ENCODE measurements at regions not wholly inside any gene's neighbourhood (a gene's known extent, or its start where the extent isn't known, plus 50 kb on each side); places are given as distances from the start of the nearest gene placed in this dataset.

DNA sequence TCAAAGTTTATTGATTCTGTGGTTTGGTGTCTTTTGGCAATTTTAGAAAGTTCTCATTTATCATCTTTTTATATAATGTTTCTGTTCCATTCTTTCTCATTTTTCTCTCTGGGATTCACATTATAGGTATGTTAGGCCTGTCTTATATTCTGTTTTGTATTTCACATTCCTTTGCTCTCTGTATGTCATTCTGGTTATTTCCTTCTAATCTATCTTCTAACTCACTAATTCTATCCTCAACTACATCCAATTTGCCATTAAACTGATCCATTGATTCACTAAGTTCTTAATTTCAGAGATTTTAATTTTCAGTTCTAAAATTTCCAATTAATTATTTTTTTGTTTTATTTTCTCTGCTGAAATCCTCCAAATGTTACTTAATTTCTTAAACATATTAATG lies 234.8 kb downstream of the FOXD2 start:
- no peaks in the 10 kb centered on the region for H3K4me1 ChIP-seq (ENCODE audit: insufficient read depth, low read length)
- no peak overlapping the region for H3K4me3 ChIP-seq (ENCODE audit: low read length in 2 of 2)
- intact Hi-C loops (cut with micrococcal nuclease) = no loop called here
- no peaks in the 10 kb centered on the region for H3K27me3 ChIP-seq (ENCODE audit: insufficient read depth, low read length)
- H3K36me3 Mint-ChIP-seq = no peaks in the 10 kb centered on the region
- ChIA-PET CTCF (ENCODE audit: partially characterized antibody) (interaction anchor here (1.4 kb wide), 1 partner anchor 53 kb away, joined by 3 read pairs; no protein-coding TSS in a partner anchor), POLR2A (ENCODE audit: partially characterized antibody) (no interaction called here)
- DNase-seq = no peak
- no peak overlapping the region for H3K4me3 Mint-ChIP-seq
- peaks cover 0 to 23% (median 12%) of the 10 kb centered on the region in 8 donors for H3K9me3 Mint-ChIP-seq
- no peaks in the 10 kb centered on the region for H3K9me3 ChIP-seq (ENCODE audit: control insufficient read depth in 1 of 2, low read length in 2 of 2)
- no peak overlapping the region for H3K27ac Mint-ChIP-seq
- no peaks in the 10 kb centered on the region for H3K4me1 Mint-ChIP-seq
- peaks cover 16 to 21% of the 10 kb centered on the region in 2 donors for H3K27me3 Mint-ChIP-seq
- no peaks in the 10 kb centered on the region for H3K36me3 ChIP-seq (ENCODE audit: insufficient read depth, low read length)
- H3K27ac ChIP-seq (ENCODE audit: low read depth, low read length) = no peak overlapping the region

DNA sequence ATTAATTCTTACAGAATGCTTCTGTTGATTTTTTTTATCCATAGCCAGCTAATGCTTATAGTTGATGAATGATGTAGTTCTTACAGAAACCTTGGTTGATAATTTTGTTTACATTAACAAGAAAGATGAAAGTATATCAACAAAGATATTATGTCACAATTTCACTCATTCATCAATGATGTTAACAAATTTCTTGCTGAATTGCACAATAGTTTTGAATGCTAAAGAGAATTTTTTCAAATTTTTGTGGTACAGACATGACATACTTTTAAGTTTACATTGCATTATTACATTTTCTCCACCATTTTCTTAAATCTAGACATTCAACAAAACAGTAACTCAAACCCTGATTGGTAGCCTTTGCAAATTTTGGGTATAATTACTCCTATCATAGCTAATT lies 236.3 kb downstream of the FOXD2 start:
- H3K9me3 Mint-ChIP-seq = peaks cover 0 to 23% (median 12%) of the 10 kb centered on the region in 8 donors
- no peaks in the 10 kb centered on the region for H3K36me3 Mint-ChIP-seq
- intact Hi-C loops (cut with micrococcal nuclease) = no loop called here
- DNase-seq = no peak
- no peak overlapping the region for H3K27ac Mint-ChIP-seq
- H3K4me3 Mint-ChIP-seq = no peak overlapping the region
- H3K4me1 ChIP-seq (ENCODE audit: insufficient read depth, low read length) = no peaks in the 10 kb centered on the region
- H3K27me3 ChIP-seq (ENCODE audit: insufficient read depth, low read length) = no peaks in the 10 kb centered on the region
- no peaks in the 10 kb centered on the region for H3K9me3 ChIP-seq (ENCODE audit: control insufficient read depth in 1 of 2, low read length in 2 of 2)
- POLR2A ChIA-PET (ENCODE audit: partially characterized antibody) = no interaction called here
- no peaks in the 10 kb centered on the region for H3K4me1 Mint-ChIP-seq
- H3K27me3 Mint-ChIP-seq = peaks cover 20 to 25% of the 10 kb centered on the region in 2 donors
- no peak overlapping the region for H3K4me3 ChIP-seq (ENCODE audit: low read length in 2 of 2)
- CTCF ChIA-PET (ENCODE audit: partially characterized antibody) = interaction anchor here (1.4 kb wide), 1 partner anchor 52 kb away, joined by 3 read pairs; no protein-coding TSS in a partner anchor
- H3K36me3 ChIP-seq (ENCODE audit: insufficient read depth, low read length) = no peaks in the 10 kb centered on the region
- no peak overlapping the region for H3K27ac ChIP-seq (ENCODE audit: low read depth, low read length)

DNA sequence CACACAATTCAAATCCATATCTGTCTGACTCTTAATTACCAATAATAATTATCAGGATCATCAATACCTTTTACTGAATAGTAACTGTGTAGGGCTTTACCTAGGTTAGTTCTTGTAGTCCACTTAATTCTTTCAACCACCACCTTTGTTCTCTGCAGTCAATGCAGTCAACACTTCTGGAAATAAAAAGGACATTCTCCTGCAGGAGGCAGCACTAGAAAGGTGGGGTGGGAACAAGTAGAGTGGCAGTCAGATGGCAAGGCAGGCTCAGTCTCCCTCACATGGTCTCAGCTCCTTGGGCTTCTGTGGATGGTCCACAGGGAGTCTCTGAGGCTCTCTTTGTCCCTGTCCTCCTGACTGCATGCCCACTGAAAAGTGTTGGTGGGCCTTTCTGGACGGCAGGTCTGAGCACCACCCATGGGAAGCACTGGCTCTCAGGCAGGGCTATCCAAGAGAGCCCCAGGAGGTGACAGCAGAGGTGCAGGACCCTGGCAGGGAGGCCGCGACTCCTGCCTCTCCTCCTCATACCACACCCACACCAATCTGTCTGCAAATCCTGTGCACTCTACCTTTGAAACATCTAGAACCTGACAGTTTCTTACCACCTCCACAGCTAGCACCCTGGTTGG lies 237.3 kb downstream of the FOXD2 start:
- Histone ChIP-seq H3K27me3 (ENCODE audit: insufficient read depth, low read length) (no peaks in the 10 kb centered on the region), H3K36me3 (ENCODE audit: insufficient read depth, low read length) (no peaks in the 10 kb centered on the region), H3K27ac (ENCODE audit: low read depth, low read length) (no peak overlapping the region), H3K4me1 (ENCODE audit: insufficient read depth, low read length) (no peaks in the 10 kb centered on the region), H3K9me3 (ENCODE audit: control insufficient read depth in 1 of 2, low read length in 2 of 2) (no peaks in the 10 kb centered on the region), H3K4me3 (ENCODE audit: low read length in 2 of 2) (no peak overlapping the region)
- CTCF ChIA-PET (ENCODE audit: partially characterized antibody) = interaction anchor here (1.6 kb wide), 1 partner anchor 51 kb away, joined by 4 read pairs; no protein-coding TSS in a partner anchor
- H3K27me3 Mint-ChIP-seq = peaks cover 20 to 25% of the 10 kb centered on the region in 2 donors
- no peak for DNase-seq
- intact Hi-C loops (cut with micrococcal nuclease) = no loop called here
- H3K27ac Mint-ChIP-seq = no peak overlapping the region
- H3K36me3 Mint-ChIP-seq = no peaks in the 10 kb centered on the region
- no peak overlapping the region for H3K4me3 Mint-ChIP-seq
- POLR2A ChIA-PET (ENCODE audit: partially characterized antibody) = no interaction called here
- H3K4me1 Mint-ChIP-seq = no peaks in the 10 kb centered on the region
- H3K9me3 Mint-ChIP-seq = peaks cover 0 to 23% (median 12%) of the 10 kb centered on the region in 8 donors

DNA sequence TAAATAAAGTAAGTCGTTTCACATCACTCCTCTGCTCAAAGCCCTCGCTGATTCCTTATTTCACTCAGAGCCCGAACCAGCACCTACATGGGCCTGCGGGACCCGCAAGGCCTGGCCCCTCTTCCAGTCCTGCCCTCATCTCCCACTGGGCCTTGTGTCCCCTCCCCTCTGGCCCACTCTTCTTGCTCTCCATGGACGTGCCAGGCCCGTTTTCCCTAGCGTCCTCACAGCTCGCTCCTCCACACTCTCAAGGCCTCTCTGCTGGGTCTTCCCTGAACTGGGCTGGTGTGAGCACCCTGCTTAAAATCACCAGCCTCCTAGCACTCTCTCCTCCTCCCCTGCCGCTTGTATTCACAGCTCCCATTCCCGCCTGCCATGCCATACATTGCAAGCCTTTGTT lies 237.9 kb downstream of the FOXD2 start:
- intact Hi-C loops (cut with micrococcal nuclease) = no loop called here
- Histone ChIP-seq H3K4me3 (ENCODE audit: low read length in 2 of 2) (no peak overlapping the region), H3K27ac (ENCODE audit: low read depth, low read length) (no peak overlapping the region), H3K27me3 (ENCODE audit: insufficient read depth, low read length) (no peaks in the 10 kb centered on the region), H3K36me3 (ENCODE audit: insufficient read depth, low read length) (no peaks in the 10 kb centered on the region), H3K9me3 (ENCODE audit: control insufficient read depth in 1 of 2, low read length in 2 of 2) (no peaks in the 10 kb centered on the region), H3K4me1 (ENCODE audit: insufficient read depth, low read length) (no peaks in the 10 kb centered on the region)
- POLR2A ChIA-PET (ENCODE audit: partially characterized antibody) = no interaction called here
- H3K4me1 Mint-ChIP-seq = no peaks in the 10 kb centered on the region
- H3K36me3 Mint-ChIP-seq = no peaks in the 10 kb centered on the region
- H3K27me3 Mint-ChIP-seq = peaks cover 20% of the 10 kb centered on the region in 2 donors
- H3K4me3 Mint-ChIP-seq = no peak overlapping the region
- CTCF ChIA-PET (ENCODE audit: partially characterized antibody) = interaction anchor here (1.6 kb wide), 1 partner anchor 50 kb away, joined by 4 read pairs; no protein-coding TSS in a partner anchor
- no peak for DNase-seq
- H3K27ac Mint-ChIP-seq = peak overlapping the region in 1 of 7 donors; percentile 39
- H3K9me3 Mint-ChIP-seq = peaks cover 0 to 19% (median 12%) of the 10 kb centered on the region in 8 donors

DNA sequence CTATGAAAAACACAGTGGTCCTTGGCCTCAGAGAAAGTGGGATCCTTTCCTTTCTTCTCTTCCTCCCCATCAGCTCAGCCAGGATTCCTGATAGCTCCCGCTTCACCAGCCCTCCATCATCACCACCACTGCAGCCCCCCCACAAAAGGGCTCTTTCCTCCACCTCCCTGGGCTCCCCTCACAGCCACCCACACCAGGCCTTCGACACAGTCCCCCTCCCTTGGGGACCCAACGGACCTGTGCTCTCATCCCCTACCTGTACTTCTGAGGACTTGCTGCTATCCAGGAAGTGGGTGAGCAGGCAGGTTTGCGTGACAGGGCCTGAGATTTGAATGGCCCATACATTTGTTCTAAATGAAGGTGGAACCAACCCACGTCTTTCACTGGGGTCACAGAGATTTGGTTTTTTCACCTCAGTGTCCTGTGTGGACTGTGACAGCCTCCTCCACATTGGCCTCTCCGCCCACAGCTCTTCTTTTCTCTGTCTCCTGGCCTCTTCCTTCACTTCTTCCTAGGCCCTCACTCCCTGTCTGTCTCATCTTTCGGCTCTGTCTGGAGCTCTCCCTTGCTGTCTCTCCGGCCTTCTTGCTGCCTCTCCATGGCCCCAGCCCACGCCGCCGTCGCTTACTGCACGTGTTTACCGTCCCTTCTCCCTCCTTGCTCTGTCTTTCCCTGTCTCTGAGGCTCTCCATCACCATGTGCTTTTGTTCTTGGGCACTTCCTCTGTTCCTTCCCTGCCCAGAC lies 238.6 kb downstream of the FOXD2 start:
- Mint-ChIP-seq H3K36me3 (no peaks in the 10 kb centered on the region), H3K4me3 (peak overlapping the region in 1 of 8 donors; percentile 63), H3K9me3 (peaks cover 0 to 19% (median 12%) of the 10 kb centered on the region in 8 donors), H3K4me1 (no peaks in the 10 kb centered on the region), H3K27me3 (peaks cover 20% of the 10 kb centered on the region in 2 donors), H3K27ac (no peak overlapping the region)
- no peak overlapping the region for H3K4me3 ChIP-seq (ENCODE audit: low read length in 2 of 2)
- no peaks in the 10 kb centered on the region for H3K27me3 ChIP-seq (ENCODE audit: insufficient read depth, low read length)
- POLR2A ChIA-PET (ENCODE audit: partially characterized antibody) = no interaction called here
- no peaks in the 10 kb centered on the region for H3K9me3 ChIP-seq (ENCODE audit: control insufficient read depth in 1 of 2, low read length in 2 of 2)
- CTCF ChIA-PET (ENCODE audit: partially characterized antibody) = interaction anchor here (1.6 kb wide), 1 partner anchor 50 kb away, joined by 4 read pairs; no protein-coding TSS in a partner anchor
- intact Hi-C loops (cut with micrococcal nuclease) = no loop called here
- no peaks in the 10 kb centered on the region for H3K36me3 ChIP-seq (ENCODE audit: insufficient read depth, low read length)
- DNase-seq = no peak
- no peak overlapping the region for H3K27ac ChIP-seq (ENCODE audit: low read depth, low read length)
- no peaks in the 10 kb centered on the region for H3K4me1 ChIP-seq (ENCODE audit: insufficient read depth, low read length)

DNA sequence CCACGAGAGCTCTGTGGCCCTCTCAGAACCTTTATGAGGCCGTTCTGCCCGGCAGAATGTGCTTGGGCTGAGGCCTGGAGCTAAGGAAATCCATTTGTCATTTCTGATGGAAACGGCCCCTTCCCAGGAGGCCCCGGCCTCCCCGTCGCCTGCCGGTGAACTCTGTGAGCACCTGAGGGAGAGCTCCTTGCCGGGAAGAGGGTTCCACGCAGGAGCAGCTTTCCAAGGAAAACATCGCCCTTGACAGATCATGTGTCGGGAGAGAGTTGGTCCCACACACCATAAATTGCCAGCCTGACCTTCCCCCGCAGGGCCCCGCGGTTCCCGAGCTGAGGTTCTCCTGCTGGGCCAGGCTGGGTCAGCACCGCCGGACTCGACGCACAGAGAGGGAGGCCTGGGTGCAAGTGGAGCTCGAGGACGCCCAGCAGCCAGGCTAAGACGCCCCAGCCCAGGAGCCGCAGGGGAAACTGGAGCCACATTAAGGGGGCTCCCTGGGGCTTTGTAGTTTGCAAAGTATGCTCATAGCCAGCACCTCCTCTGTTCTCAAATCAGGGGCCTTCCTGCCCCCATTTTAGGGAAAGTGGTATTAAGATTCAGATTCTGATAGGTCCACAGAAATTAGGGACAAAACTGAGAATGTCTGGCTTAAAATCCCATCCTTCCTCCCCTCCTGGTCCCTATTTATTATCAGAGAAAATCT lies 239.5 kb downstream of the FOXD2 start:
- Histone ChIP-seq H3K27ac (ENCODE audit: low read depth, low read length) (no peak overlapping the region), H3K4me1 (ENCODE audit: insufficient read depth, low read length) (no peaks in the 10 kb centered on the region), H3K27me3 (ENCODE audit: insufficient read depth, low read length) (no peaks in the 10 kb centered on the region), H3K4me3 (ENCODE audit: low read length in 2 of 2) (no peak overlapping the region), H3K9me3 (ENCODE audit: control insufficient read depth in 1 of 2, low read length in 2 of 2) (no peaks in the 10 kb centered on the region), H3K36me3 (ENCODE audit: insufficient read depth, low read length) (no peaks in the 10 kb centered on the region)
- ChIA-PET CTCF (ENCODE audit: partially characterized antibody) (no interaction called here), POLR2A (ENCODE audit: partially characterized antibody) (no interaction called here)
- no peaks in the 10 kb centered on the region for H3K36me3 Mint-ChIP-seq
- H3K27me3 Mint-ChIP-seq = peaks cover 22% of the 10 kb centered on the region in 2 donors
- intact Hi-C loops (cut with micrococcal nuclease) = no loop called here
- peaks cover 0 to 17% (median 11%) of the 10 kb centered on the region in 8 donors for H3K9me3 Mint-ChIP-seq
- no peak for DNase-seq
- H3K4me3 Mint-ChIP-seq = no peak overlapping the region
- H3K4me1 Mint-ChIP-seq = no peaks in the 10 kb centered on the region
- no peak overlapping the region for H3K27ac Mint-ChIP-seq

DNA sequence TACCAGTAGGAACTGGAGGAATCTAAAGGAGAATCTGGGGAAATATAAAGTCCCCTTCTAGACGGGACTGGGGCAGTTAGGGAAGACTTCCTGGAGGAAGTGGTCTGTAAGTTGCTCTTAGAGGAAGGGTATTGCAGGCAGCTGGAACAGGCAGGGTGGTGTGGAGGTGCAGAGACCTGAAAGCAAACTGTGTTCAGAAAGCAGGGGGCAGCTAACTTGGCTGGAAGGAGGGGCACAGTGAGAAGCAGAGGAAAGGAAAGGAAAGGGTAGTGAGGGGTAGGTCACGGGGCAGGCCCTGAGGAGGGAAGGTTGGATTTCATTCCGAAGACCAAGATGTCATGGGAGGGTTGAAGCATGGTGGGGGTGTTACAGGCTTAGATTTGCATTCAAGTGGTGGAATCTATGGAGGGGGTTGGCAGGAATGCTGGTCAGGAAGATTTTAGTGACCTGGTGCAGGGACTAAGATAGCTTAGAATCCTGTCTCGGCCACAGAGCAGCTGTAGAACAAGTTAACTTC lies 240.7 kb downstream of the FOXD2 start:
- H3K27me3 Mint-ChIP-seq = peaks cover 20 to 22% of the 10 kb centered on the region in 2 donors
- no peaks in the 10 kb centered on the region for H3K36me3 Mint-ChIP-seq
- Histone ChIP-seq H3K27me3 (ENCODE audit: insufficient read depth, low read length) (no peaks in the 10 kb centered on the region), H3K27ac (ENCODE audit: low read depth, low read length) (no peak overlapping the region), H3K4me3 (ENCODE audit: low read length in 2 of 2) (no peak overlapping the region), H3K4me1 (ENCODE audit: insufficient read depth, low read length) (no peaks in the 10 kb centered on the region), H3K36me3 (ENCODE audit: insufficient read depth, low read length) (no peaks in the 10 kb centered on the region), H3K9me3 (ENCODE audit: control insufficient read depth in 1 of 2, low read length in 2 of 2) (no peaks in the 10 kb centered on the region)
- no peak overlapping the region for H3K27ac Mint-ChIP-seq
- peaks cover 0 to 6% (median 3%) of the 10 kb centered on the region in 8 donors for H3K9me3 Mint-ChIP-seq
- POLR2A ChIA-PET (ENCODE audit: partially characterized antibody) = no interaction called here
- CTCF ChIA-PET (ENCODE audit: partially characterized antibody) = interaction anchor here (0.7 kb wide), 1 partner anchor 48 kb away, joined by 3 read pairs; no protein-coding TSS in a partner anchor
- H3K4me3 Mint-ChIP-seq = no peak overlapping the region
- DNase-seq = no peak
- no peaks in the 10 kb centered on the region for H3K4me1 Mint-ChIP-seq
- intact Hi-C loops (cut with micrococcal nuclease) = no loop called here

Measured in CD4-positive, alpha-beta memory T cell (primary cell).